ENCODE measurements at regions not wholly inside any gene's neighbourhood (a gene's known extent, or its start where the extent isn't known, plus 50 kb on each side); places are given as distances from the start of the nearest gene placed in this dataset.

DNA sequence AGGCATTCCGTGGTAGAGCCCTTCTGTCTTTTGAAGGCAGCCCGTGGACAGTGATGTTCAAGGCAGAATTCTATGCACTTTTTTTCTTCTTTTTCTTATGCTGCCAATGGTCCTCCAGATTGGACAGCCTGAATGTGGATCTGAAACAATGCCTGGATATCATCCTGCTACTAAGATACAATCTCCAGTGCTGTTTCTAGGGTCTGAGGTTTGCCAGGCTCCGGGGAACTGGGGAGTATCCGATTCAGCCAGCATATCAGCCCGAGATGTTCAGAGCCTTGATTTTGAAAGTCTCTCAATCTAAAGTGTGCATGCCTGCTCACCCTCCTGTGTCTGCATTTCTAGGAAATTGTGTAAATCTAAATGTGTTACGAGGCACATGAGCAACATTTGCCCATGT lies 103.8 kb upstream of the WWC1 start:
- no peak for DNase-seq

DNA sequence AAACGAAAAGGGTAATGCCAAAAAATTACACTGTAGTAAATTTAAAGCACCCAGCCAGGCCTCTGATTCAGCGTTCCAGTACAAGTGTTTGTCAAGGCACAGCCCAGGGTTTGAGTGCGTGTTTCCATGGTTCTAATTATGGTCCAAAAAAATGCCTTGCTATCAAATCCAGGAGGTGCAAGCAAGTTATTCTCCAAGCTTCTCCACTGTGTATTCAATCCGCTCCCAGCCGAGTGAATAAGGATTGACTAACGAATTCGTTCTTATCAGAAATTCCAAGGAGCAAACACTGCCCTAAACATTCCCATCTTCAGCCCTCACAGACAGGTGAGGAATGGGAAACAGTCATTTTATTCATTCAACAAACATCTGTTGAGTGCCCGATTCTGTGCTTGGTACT lies 103.3 kb upstream of the WWC1 start:
- DNase-seq, result no peak

DNA sequence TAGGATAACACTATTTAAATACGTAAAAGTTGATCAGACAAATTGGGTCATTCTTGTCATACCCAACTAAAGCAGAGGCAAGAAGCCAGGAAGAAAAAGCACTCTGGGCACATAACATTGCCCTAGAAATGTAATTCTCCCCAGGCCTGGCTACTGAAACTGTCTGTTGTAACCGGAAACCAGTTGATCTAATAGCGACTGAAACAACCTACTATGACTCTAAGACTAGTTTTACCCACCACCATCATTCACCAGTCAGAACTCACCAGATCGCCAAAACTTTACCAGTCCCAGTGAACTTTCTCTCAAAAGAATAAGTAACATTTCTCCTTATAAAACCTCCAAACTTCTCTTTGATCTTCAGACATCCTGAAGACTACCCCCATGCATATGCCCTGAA lies 99.3 kb upstream of the WWC1 start:
- DNase-seq, result no peak

DNA sequence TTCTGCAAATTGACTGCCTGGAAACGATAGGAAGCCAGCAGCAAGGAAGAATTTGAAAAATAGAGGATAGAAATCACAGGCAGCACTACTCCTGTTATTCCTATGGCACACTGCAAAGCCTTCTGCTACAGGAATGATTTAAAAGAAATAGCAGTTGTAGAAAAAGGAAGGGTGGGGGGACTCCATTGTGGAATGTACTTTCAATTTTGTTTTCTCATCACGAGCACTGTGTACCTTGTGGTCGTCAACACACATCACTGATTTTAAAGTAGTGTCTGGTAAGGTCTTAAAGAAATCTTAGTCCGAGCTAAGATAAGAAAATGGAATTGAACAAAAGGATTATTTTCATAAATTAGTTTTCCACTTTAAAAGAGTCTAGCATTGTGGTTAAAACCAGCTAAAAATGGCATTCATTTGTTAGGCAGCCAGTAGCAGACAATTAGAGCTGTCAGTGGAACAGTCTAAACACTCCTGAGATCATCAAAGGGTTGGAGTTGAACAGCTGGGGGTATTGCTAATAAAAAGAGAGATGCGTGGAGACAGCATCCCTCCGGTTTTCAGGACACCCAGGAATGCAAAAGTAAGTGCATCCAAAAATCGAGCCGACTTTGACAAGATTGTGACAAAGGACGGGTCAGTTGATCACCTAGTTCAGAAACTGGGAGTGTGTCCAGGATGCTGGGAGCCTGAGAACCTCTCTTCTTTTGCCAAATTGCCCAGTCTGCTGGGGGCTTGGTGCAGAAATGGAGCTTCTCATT lies 97.8 kb upstream of the WWC1 start:
- DNase-seq, result no peak

DNA sequence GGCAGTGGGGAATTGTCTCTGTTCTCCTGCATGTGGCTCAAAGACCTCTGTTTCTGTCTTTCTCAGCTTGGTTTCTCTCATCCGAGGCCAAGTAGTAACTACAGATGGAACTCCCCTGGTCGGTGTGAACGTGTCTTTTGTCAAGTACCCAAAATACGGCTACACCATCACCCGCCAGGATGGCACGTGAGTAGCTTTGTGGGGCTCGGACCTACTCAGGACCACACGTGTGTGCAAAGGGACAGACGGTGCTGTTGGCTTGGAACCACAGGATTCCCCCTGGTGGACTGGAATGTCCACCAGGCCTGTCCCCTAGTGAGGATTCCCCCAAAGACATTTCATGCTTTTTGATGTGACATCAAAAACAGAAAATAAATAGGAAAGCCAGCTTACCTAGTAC lies 96.3 kb upstream of the WWC1 start:
- DNase-seq, result no peak

DNA sequence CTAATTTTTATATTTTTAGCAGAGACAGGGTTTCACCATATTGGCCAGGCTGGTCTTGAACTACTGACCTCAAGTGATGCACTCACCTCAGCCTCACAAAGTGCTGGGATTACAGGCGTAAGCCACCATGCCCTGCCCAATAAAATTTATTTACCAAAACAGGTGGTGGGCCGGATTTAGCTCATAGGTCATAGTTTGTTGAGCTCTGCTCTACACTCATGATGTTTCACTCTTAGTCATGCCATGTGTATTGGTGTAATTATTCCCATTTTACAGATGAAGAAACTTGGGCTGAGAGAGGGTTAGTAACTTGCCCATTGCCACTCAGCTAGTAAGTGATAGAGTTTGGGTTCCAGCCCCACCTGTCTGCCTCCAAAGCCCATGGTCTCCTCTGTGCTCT lies 93.1 kb upstream of the WWC1 start:
- no peak for DNase-seq

DNA sequence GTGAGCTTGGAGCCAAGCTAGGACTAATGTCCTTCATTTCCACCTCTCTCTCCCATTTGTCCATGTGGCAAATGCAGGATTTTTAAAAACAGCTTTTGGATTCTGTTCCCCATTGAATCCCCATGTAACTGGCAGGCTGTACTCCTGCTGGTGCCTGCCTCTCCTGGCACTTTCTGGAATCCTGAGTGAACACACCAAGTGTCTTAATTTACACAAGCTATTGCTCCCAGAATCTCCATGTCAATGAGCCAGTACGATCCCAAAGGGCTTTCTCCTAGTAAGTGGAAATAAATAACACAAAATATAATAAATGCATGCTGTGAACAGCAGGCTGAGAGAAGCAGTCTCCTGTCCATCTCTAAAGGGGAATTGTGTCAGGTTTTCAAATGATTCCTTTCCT lies 88.4 kb upstream of the WWC1 start:
- no peak for DNase-seq

DNA sequence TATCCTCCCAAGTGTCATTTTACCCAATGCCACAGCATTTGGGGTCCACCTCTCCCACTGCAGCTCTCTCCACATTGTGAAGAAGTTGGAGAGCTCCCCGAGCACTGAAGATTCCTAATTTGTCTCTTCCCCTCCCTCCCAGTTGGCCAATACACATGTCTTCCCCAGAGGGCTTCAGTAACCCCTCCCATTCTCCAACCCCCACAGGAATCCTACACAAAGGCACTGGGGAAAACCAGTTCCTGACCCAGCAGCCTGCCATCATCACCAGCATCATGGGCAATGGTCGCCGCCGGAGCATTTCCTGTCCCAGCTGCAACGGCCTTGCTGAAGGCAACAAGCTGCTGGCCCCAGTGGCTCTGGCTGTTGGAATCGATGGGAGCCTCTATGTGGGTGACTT lies 87.3 kb upstream of the WWC1 start:
- no peak for DNase-seq

DNA sequence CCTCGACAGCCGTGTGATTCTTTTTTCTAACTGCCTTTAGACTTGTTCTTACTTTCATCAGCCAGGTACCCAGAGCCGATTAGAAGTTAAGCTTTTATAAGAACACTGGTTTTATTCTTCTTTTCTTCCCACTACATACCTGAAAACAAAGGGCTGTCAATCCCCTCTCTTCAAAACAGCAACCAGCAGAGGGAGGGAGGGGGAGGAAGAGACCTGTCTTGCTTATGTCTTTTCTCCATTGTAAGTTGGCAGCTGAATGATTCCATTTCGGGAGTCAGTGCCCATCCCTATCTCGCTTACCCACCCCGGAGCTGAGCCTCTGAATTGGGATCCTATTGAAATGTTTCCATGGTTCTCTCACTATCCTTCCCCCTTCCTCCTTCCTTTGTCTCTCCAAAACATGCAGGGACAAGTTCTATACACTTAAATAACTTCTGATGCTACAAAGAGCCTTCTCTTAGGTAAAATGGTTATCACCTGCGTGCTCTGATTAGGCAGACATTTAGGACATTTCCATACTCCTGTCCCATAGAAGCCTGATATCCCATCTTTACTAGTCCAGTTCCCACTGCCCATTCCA lies 83.9 kb upstream of the WWC1 start:
- DNase-seq, result no peak

DNA sequence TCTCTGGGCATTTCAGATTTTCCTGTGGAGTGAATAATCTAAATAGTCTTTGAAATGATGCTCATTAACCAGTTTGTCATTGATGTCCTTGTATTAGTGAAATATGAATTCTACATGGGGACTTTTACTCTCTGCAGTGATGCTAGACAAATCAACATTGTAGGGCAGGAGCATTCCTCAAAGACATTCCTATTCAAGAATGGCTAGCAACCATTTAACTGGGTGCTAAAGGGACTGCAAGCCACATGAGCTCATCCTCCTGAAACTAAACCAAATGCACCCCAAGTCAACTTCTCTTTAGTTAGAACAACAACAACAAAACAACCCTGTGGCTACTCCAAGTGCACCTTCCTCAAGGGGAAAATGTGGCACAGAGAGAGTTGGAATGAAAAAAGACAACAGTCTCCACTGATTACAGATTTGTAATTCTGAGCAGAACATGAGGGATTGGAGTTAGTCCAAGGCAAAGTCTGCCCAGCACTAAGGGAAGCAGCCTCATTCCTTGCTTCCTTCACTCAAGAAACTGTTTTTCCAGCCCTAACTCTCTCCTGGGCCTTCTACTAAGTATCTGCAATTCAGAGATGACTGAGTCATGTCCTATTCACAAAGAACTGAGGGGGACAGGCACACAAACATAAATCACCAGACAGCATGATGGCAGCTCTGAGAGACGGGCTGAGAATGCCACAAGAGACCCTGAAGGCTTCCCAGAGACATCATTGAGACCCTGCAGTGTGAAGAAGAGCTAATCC lies 82.0 kb upstream of the WWC1 start:
- DNase-seq, result no peak

DNA sequence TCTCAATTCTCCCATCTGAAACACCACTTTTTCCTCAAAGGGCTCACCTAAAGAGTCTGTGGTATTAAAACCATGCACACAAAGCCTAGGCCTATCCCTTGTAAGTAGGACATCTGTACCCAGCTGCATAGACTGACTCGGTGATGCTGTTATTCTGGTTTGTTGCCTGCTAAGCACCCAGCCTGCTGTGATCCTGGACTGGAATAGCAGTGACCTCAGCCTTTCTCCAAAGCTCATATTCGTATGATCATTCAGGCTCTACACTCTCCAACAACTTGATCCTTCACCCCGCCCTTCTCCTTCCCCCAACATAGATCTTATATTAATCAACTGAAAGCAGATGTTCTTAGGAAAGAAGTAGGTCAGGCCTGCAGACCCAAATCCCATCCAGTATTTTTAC lies 81.4 kb upstream of the WWC1 start:
- no peak for DNase-seq

DNA sequence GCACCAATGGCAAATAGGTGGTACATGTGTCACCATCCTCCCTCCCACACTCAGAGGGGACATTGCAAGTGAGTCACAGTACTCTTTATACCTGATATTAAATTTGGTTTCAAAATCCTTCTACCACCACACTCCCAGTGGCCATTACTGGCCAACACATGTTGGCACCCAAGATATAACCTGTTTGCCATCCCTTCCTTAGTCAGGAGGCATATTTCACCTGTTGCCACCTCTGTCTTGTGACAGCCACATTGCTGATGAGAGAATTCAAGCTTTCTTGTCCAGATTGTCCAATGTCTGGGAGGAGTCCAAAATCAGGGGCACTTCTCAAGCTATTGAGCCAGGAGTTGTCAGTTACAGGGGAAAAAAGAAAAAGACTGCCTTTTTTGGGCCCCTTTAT lies 80.2 kb upstream of the WWC1 start:
- no peak for DNase-seq

DNA sequence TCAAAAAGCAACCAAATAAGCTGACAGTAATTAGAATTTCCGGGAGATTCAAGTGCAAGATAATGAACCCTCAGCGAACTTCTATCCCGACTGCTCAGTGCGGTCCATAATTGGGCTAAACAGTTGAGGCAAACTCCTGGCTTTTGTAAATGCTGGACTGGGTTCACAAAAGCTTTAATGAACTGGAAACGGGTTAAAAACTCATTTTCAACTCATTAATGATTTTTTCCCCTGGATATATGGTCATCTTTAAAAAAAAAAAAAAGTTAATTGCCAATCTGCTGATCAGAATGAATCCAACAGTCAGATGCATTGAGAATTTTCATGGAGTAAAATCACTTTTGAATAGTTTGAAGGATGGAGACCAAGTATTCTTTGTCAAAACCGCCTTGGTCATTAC lies 79.5 kb upstream of the WWC1 start:
- DNase-seq, result no peak

DNA sequence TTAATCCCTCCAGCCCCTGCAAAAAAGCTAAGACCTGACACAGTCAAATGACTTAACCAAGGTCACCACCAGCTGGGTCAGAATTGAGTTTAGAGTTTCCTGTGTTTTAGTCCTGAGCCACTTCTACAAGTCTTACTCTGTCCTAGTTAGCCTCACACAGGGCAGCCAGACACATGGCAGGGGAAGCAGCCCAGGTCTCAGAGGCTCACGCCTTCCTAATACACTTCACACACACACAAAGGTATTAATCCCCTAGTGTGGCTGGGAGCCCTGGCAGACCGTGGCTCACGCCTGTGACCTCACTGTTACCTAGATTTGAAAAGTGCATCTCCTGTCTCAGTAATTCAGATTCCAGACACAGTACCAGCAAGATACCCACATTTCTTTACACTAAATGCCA lies 77.4 kb upstream of the WWC1 start:
- no peak for DNase-seq

DNA sequence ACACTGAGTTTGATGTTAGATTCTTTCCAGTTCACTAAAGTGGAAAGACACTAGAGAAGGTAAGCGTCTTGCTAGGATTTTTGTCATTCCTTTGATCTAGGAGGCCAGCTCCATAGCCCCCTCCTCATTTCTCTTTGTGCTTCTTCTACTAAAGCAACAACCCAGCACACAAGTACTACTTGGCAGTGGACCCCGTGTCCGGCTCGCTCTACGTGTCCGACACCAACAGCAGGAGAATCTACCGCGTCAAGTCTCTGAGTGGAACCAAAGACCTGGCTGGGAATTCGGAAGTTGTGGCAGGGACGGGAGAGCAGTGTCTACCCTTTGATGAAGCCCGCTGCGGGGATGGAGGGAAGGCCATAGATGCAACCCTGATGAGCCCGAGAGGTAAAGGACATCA lies 76.6 kb upstream of the WWC1 start:
- no peak for DNase-seq

DNA sequence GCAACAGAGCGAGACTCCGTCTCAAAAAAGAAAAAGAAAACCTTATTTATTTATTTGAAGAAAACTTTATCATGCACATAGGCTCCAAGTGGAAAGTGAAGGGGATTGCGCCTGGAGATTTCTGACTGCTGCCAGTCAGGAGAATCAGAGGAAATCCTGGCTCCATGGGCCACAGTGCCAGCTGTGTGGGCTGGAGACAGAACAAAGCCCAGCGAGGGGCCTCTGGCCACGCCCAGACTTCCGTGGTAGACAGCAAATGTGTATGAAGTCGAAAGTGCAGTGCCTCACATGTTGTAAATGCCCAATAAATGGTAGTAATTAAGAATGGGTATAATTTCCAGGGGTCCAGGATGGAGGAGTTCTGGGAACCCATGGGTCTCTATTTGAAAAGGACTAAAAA lies 75.8 kb upstream of the WWC1 start:
- no peak for DNase-seq

DNA sequence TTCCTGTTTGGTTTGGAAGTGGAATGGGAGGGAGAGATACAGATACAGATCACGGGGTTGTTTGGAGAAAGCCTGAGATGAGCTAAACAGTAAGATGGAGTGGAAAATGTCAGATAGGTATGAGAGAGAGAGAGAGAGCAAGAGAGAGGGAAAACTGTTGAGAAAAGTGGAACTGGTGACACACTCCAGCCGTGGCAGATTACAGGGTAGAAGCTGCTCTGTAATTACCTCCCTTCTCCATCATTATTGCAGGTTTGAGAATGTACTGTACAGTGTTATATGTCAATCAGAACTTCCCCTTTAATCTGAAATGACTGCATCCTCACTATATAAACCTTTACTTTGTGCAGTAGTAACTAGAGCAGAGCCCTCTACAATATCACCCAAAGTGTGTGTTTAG lies 74.5 kb upstream of the WWC1 start:
- DNase-seq, result no peak

DNA sequence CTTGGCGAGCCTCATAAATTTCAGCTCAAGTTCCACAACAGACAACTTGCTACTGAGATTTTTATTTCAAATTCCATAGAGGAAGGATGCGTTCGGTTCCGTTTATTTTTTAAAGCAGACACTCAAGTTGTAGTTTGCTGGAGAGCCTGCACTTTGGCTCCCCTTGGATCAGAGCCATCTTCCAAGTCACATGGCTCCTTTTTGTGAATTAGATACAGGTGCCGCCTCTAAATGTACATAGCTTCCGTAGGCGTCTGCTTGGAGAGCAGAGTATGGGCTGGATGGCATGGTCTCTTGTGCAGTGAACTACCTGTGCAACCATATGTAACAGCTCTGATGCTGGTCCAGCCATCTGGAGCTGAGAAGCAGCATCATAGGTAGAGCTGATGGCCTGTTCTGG lies 73.9 kb upstream of the WWC1 start:
- DNase-seq, result no peak

DNA sequence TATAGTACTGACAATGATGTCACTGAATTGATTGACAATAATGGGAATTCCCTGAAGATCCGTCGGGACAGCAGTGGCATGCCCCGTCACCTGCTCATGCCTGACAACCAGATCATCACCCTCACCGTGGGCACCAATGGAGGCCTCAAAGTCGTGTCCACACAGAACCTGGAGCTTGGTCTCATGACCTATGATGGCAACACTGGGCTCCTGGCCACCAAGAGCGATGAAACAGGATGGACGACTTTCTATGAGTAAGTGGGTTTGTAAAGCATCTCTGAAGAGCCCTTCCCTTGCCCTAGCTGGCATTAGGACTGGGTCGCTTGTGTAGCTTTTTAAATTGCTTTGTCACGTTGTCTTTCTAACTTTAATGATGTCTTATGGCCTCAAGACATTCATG lies 72.7 kb upstream of the WWC1 start:
- DNase-seq, result no peak

DNA sequence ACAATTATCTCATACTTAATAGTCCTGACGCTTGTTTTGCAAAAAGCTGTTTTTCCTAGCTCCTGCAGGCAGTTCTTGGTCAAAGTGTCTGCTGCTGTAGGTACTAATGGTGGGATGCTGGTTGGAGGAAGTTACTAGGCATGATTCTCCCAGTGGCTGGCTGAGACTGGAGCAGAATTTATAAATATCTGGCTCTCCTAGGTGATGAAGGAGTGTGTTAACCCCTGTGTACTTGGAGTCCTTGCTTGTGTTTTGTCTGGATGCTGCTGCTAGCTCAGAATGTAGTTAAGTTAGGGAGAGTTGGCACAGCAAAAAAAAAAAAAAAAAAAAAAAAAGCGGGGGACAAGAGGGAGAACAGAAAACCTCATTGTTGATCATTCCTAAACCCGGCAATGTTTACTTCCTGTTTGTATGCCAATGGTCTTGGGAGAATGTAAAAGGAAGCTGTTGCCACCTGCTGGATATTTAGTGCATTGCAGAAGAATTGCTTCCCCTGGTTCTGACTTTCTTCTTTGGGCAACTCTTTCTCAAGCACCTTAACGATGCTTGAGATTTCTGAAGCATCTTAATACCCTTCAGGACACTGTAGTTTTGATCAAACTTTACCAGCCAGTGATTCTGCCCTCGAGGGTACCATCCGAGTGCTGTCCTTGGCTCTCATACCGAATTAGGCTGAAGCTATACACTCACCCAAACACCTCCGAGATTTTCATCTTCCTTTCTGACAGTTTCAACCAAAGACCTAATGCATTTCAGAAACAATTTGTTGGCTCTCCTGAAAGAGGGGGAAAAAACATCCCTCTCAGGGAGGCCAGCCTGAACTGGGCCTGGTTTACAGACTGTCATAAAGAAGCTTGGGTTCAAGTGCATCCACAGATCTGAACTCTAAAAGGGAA lies 71.7 kb upstream of the WWC1 start:
- DNase-seq, result peak in 1 of 2 experiments; percentile 66

DNA sequence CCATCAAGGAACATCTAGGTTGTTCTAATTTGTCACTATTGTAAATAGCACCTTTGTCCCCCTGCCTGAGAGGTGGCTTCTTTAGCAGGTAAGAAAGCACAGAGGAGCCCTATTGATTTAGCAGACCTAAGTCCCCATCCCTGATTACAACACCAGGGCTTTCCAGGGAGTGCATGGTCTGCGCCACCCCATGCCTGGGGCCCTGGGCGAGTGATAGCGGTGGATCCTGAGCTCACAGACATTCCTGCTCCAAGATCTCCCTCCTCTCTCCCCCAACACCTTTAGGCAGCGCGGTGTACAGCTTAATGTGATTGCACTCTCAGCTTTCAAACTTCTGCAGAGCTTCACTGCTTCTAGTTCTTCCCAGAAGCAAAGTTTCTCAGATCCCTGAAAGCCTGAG lies 67.4 kb upstream of the WWC1 start:
- DNase-seq, result no peak

DNA sequence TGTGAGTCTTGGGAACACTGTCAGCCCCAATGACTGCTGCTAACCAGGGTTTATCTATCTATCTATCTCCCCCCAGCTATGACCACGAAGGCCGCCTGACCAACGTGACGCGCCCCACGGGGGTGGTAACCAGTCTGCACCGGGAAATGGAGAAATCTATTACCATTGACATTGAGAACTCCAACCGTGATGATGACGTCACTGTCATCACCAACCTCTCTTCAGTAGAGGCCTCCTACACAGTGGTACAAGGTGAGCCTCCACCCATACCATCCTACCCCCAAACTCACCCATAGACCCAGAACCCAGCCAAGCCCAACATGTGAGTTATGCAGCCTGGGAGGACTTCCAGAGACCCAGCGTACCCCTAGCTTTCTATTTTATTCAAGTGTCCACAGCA lies 65.4 kb upstream of the WWC1 start:
- no peak for DNase-seq

DNA sequence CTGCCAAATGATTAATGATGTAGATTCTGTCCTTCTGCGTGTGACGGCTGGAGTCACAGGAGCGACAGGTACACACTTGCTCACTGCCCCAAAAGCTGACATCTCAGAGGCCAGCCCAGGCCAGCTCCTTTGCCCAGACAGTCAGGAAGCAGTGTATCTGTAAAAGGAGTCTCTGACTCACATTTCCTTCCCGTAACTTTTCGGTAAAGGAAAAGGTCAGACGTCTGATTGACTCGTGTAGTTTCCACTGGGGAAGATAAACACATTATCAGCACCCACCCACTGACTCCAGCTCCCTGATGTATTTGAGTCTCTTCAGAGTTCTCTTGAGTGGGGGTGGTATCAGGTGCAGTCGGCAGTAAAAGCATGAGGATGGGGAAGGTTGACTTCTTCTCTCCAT lies 64.4 kb upstream of the WWC1 start:
- no peak for DNase-seq
